HG03565 (cell line): ENCODE measurements at regions not wholly inside any gene's neighbourhood (a gene's known extent, or its start where the extent isn't known, plus 50 kb on each side); places are given as distances from the start of the nearest gene placed in this dataset.

Experiments
- ATAC-seq: cut with Tn5 transposase; IDR thresholded peaks from one replicate; pipeline ENCODE4 v1.9.1; 2021; ENCODE audit warnings: mild to moderate bottlenecking, moderate library complexity; ENCODE audit not compliant: unreplicated experiment

DNA sequence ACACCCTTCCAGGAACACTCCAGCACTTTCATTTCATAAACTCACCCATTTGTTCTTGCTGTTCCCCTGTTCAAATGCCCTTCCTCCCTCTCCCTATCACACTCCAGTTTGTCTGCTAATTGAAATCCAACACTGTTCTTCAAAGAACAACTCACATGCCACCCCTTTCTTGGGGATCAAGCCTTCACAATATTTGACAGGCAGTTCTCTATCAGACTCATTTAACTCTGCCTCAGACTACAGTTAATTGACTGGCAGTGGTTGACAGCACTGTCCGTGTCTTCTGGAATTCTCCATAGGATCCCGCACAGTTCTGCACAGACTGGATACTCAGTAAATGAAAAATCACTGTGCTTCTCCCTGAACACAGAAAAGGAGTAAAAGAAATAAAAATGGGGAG, 87.8 kb downstream of the PMP22 start:
- no peak for ATAC-seq

DNA sequence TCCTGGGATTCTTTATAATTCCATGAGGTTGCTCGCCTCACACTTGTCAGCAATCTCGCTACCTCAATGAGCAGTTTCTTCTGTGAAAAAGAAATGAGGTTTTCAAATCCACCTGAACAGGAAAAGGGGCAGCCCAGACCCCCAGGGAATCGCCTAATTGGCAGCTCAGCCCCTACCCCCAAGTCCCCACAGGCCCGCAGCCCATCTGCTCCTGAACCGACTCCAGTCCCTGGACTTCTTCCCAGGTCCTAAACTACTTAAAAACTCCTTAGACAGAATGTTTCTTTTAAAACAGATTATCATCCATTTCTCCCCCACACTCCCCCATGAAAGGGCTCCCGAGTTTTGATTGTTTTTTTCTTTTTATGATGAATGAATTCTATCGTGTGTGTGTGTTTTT, 89.8 kb downstream of the PMP22 start:
- ATAC-seq: no peak

DNA sequence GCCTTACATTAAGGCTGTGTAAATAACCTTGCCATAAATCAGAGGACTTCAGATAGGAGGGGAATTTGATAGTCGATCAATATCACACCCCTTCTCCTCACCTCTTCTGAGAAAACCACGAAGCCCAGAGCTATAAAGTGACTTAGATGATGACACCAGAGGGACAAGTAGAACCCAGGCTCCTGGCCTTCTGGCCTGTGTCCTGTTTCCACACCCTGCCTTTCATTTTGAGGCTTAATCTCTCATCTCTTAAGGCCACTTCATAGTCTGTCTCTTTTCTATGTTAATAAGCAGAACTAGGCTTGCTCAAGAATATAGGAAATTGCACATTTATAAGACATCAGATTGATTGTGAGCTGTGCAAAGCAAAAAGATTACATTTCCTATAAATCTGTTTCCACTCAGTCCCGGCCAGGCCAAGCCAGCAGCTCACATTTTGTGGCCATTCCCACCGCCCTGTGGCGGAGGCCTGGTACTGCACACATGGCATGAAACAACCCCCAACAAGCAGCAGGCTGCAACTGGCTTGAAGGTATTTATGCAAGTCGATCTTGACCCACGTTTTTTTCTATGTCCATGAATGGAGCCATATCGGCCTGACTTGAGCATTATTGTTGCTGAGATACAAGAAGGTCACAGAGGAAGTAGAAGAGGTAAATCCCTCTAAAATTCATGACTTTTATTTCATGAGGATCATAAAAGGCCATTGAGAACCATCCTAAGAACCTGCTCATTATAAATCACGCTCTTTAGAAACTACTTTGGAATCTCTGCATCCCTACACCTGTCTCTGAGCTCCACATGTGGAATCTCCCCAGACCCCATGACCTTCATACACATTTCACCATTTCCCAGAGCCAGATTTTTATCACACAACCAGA, 93.7 kb downstream of the PMP22 start:
- no peak for ATAC-seq

GRCh38 chr17:15169676-15170075, 95.5 kb downstream of the PMP22 start:
- ATAC-seq: no peak

DNA sequence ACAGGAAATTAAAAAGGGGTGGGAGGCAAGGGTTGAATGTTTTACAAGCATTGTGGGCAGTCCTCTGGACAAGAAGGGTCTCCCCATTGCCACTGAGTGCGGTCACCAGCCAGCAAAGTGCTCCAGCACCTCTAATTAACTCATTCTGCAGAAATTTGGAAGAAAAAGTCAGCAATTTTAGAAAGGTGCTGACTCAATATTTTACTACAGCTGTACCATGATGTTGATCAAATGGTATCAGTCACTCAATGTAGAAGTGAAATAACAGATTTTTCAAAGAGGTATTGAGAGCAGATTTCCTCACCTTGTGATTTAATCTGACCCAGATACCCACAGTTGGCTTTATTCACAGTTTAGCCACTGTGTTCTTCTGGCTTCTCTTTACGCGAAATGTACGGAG, 96.7 kb downstream of the PMP22 start:
- ATAC-seq: no peak

- no peak for ATAC-seq
Observed at GRCh38 chr17:15161395-15161794, 103.7 kb downstream of the PMP22 start.

GRCh38 chr17:15157051-15157450, 108.1 kb downstream of the PMP22 start:
- ATAC-seq: no peak

- no peak for ATAC-seq
Observed at GRCh38 chr17:15154618-15155017, 110.5 kb downstream of the PMP22 start.

DNA sequence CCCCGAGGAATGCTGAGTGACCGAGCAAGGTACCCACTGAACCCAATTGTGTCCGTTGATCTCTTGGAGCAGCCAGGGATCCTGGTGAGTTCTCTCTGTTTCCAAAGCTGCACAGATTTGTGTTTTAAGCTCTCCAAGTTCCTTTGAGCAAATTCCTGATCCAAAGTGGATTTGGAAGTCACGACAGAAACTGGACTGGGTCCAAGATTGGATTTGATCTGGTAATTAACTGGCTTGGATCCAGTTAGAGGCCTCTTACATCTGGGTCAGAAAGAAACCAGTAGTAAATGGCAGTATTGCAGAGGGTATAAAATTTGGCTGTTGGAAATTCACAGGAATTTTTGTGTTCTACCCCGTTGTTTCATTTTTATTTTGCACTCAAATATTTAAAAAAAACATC, 119.5 kb downstream of the PMP22 start:
- no peak for ATAC-seq

DNA sequence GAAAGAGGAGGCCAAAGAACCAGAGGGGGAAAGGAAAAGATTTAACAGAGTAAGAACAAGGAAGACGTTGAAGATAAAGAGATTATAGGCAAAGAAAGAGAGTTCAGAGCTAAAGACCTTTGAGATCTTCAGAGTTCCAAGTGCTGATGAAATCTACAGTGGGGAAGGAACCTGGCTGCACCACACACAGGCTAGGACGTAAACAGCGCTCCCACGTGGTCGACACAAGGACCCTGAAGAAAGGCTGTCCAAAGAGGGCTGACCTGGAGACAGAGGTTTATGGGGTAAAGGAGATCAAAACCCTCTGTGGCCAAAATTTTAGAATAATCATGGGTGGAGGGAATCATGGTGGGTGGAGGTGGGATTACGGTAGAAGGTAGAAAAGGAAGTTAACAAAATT, 121.6 kb downstream of the PMP22 start:
- no peak for ATAC-seq

DNA sequence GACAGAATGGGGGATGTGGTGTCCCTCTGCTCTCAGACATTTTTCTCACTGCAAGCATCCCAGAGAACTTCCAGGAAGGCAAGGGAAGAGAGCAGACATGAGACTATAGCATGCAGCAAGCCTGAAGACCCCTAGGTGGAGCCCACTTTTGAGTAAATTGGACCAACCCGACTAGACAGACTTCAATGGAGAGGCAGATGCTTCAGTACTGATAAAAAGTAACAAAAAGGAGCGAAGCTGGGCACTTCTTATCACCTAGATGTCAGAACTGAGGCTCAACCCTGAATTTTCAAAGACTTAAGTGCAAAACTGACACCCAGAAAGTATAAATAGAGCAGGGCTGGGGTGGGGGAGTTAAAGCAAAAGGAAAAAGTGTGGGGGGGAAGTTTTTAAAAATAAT, 130.8 kb downstream of the PMP22 start:
- no peak for ATAC-seq

- no peak for ATAC-seq
Observed at GRCh38 chr17:15133826-15134225, 131.3 kb downstream of the PMP22 start.

DNA sequence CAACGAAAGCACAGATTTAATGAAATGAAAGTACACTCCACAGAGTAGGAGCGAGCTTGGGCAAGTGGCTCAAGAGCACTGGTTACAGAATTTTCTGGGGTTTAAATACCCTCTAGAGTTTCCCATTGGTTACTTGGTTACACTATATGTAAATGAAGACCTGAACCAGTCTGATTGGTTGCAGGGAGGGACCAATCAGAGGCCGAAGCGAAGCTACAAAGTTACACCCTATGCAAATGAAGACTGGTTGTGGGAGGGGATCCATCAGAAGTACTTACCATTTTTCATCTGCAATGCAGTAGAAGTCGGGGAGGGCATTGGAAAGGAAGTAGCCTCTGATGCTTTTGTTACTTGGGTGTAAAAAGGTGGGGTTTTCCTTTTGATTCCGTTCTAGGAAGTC, 132.0 kb downstream of the PMP22 start:
- no peak for ATAC-seq

GRCh38 chr17:15130426-15130825, 134.7 kb downstream of the PMP22 start:
- ATAC-seq: no peak

- no peak for ATAC-seq
Observed at GRCh38 chr17:15129986-15130385, 135.1 kb downstream of the PMP22 start.

DNA sequence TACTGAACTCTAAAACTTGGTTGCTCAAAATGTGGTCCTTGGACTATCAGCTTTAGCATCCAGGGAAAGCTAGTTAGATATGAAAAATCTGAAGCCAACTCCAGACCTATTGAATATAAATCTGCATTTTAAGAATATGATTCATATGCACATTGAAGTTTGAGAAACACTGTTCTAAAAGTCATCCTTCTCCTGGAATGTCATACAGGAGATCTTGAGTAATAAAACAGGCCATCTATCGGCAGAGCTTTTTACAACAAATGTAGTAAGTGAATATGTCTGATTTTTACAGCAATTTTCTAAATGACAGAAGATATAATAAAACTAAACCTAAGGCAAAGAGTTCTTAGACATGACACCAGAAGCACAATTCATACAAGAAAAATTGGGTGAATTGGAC, 140.4 kb downstream of the PMP22 start:
- ATAC-seq: no peak

DNA sequence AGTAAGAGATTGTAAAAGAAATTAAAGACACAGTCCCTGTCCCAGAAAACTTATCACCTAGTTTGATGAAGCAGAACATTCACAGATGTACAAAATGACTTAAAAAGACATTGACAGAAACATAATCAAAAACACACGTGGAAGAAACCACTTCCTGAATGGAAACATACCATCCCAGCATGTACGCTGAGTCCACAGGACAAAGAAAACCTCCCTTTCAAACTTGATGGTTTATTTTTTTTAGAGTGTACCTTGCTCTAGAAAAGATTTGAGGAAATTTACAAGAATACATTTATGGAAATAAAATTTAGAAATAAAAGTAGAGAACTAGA, 140.9 kb downstream of the PMP22 start:
- ATAC-seq: no peak

GRCh38 chr17:15123593-15124263, 141.4 kb downstream of the PMP22 start:
- no peak for ATAC-seq

DNA sequence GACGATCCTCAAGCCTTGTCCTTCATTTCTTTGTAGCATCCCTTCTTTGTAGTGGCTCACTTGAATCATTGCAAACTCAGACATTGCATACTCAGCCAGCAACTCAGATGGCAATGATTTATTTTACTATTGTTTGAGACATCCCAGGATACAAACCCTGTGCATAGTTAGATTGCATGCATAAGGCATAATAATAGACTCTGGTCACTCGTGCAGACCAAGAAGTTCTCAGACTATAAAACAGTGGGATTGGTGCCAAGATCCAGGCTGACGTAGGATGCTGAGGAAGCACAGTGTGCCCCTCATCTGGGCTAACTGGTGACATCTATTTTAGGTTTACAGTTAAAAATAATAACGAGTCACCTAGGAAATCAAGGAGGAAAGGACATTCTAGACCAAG, 142.3 kb downstream of the PMP22 start:
- ATAC-seq: no peak

DNA sequence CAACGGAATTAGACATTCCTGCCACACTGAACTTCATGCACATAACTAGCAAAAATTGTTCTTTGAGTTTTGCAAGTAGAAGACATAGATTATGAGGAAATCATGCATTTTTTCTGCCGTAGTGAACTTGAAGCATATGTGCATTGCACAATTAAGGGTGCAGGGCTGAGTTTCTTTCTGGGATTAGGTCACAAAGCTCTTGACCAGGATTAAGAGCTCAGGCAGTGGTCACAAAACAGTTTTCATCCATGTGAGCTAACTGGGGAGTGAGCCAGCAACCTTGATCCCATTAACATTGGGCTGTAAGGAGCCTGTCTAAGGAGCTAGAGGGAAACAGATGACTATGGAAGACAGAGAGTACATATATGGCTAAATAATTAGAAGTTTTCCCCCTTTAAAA, 143.7 kb downstream of the PMP22 start:
- no peak for ATAC-seq

GRCh38 chr17:15119968-15120367, 145.2 kb downstream of the PMP22 start:
- ATAC-seq: no peak

DNA sequence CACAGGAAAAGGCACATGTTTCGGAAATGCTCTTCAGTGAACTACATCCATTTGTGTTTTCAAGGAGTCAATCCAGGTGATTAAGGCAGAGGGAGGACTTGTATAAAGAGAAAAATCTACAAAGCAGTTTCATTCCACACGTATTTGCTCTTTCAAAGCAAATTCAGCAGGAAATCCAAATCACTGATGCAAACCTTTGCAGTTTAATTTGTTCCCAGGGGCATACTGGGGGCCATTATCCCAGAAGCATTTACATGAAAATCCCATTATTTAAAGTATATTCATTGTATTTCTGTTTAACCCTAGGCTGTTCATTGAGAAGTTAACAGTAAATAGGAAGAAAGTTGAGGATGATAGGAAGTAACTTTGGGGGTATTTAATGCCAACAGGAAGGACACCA, 147.9 kb downstream of the PMP22 start:
- no peak for ATAC-seq
